ENCODE measurements at regions not wholly inside any gene's neighbourhood (a gene's known extent, or its start where the extent isn't known, plus 50 kb on each side); places are given as distances from the start of the nearest gene placed in this dataset.

GRCh38 chr1:98130408-98130807 lies 209.6 kb upstream of the DPYD start:
- Histone ChIP-seq H3K27ac (ENCODE audit: low read depth in 1 of 2, low read length in 1 of 2) (no peak overlapping the region), H3K36me3 (ENCODE audit: control insufficient read depth in 4 of 4, insufficient read depth in 4 of 4, low read length in 4 of 4) (no peaks in the 10 kb centered on the region), H3K4me1 (ENCODE audit: control insufficient read depth in 5 of 5, insufficient read depth in 5 of 5, low read length in 5 of 5) (peaks cover 0 to 7% (median 0%) of the 10 kb centered on the region in 5 donors), H3K9me3 (ENCODE audit: control insufficient read depth in 4 of 4, insufficient read depth in 3 of 4, low read length in 3 of 4) (no peaks in the 10 kb centered on the region), H3K4me3 (no peak overlapping the region), H3K27me3 (ENCODE audit: control insufficient read depth in 3 of 3, insufficient read depth in 3 of 3, low read length in 2 of 3) (no peaks in the 10 kb centered on the region), H3K9ac (ENCODE audit: insufficient read depth in 1 of 2, low read length in 2 of 2) (no peak overlapping the region)
- DNase-seq: no peak
- ATAC-seq (ENCODE audit: insufficient read depth, low FRiP score): no peak
- TF ChIP-seq, protein P1, sequence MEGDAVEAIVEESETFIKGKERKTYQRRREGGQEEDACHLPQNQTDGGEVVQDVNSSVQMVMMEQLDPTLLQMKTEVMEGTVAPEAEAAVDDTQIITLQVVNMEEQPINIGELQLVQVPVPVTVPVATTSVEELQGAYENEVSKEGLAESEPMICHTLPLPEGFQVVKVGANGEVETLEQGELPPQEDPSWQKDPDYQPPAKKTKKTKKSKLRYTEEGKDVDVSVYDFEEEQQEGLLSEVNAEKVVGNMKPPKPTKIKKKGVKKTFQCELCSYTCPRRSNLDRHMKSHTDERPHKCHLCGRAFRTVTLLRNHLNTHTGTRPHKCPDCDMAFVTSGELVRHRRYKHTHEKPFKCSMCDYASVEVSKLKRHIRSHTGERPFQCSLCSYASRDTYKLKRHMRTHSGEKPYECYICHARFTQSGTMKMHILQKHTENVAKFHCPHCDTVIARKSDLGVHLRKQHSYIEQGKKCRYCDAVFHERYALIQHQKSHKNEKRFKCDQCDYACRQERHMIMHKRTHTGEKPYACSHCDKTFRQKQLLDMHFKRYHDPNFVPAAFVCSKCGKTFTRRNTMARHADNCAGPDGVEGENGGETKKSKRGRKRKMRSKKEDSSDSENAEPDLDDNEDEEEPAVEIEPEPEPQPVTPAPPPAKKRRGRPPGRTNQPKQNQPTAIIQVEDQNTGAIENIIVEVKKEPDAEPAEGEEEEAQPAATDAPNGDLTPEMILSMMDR (IDR thresholded peaks at IDR 0.05; ENCODE audit: control extremely low read depth, extremely low read depth): no peak
- 47 to 81% methylated on average over 1 of the region's 1 CpG for WGBS, 2 donors

DNA sequence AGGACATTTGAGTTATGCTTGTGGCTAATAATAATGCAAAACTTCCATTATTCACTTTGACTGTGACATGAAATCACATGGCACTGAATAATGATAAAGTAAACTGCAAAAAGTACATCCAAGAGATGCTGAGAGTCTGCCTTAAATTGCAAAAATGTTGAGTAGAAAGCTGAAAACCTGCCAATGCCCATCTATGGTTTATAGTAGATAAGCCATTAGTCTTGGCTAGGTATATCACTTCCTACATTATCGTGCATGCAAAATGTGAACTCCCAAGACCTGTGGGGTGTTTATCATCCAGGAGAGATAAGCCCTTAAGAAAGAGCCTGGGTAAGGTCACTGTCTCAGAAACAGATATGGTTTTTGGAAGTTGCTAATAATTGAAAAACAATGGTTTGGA lies 208.7 kb upstream of the DPYD start:
- 65 to 81% methylated on average over 1 of the region's 1 CpG for WGBS, 2 donors
- DNase-seq: no peak

DNA sequence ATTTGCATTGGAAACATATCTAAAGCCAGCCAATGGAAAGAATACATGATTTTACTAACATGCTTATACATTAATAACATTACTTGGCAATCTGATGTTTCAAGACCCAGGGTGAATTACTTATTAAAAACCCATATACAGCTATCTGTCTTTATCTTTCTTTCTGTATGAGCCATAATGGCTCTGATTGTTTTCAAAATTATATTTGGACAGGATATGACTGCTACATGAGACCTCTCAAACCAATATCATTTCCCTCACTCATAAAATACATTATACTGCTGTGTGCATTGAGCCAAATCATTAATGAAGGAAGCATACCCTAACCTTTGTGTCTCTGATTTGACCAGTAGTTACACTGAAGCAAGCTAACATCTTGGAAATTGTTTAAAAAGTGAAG lies 205.9 kb upstream of the DPYD start:
- no peaks in the 10 kb centered on the region for H3K4me1 ChIP-seq (ENCODE audit: control insufficient read depth in 5 of 5, insufficient read depth in 5 of 5, low read length in 5 of 5)
- H3K27ac ChIP-seq (ENCODE audit: low read depth in 1 of 2, low read length in 1 of 2): no peak overlapping the region
- no peak overlapping the region for H3K4me3 ChIP-seq
- no peaks in the 10 kb centered on the region for H3K9me3 ChIP-seq (ENCODE audit: control insufficient read depth in 4 of 4, insufficient read depth in 3 of 4, low read length in 3 of 4)
- H3K27me3 ChIP-seq (ENCODE audit: control insufficient read depth in 3 of 3, insufficient read depth in 3 of 3, low read length in 2 of 3): no peaks in the 10 kb centered on the region
- TF ChIP-seq, protein P1 (IDR thresholded peaks at IDR 0.05; ENCODE audit: control extremely low read depth, extremely low read depth): no peak
- ATAC-seq (ENCODE audit: insufficient read depth, low FRiP score): no peak
- no peak for DNase-seq
- H3K36me3 ChIP-seq (ENCODE audit: control insufficient read depth in 4 of 4, insufficient read depth in 4 of 4, low read length in 4 of 4): no peaks in the 10 kb centered on the region
- no peak overlapping the region for H3K9ac ChIP-seq (ENCODE audit: insufficient read depth in 1 of 2, low read length in 2 of 2)

More for the DNA sequence above, 208.7 kb upstream of the DPYD start:
- Histone ChIP-seq H3K9me3 (ENCODE audit: control insufficient read depth in 4 of 4, insufficient read depth in 3 of 4, low read length in 3 of 4) (no peaks in the 10 kb centered on the region), H3K36me3 (ENCODE audit: control insufficient read depth in 4 of 4, insufficient read depth in 4 of 4, low read length in 4 of 4) (no peaks in the 10 kb centered on the region), H3K4me1 (ENCODE audit: control insufficient read depth in 5 of 5, insufficient read depth in 5 of 5, low read length in 5 of 5) (peaks cover 0 to 7% (median 0%) of the 10 kb centered on the region in 5 donors), H3K27me3 (ENCODE audit: control insufficient read depth in 3 of 3, insufficient read depth in 3 of 3, low read length in 2 of 3) (no peaks in the 10 kb centered on the region), H3K9ac (ENCODE audit: insufficient read depth in 1 of 2, low read length in 2 of 2) (no peak overlapping the region), H3K27ac (ENCODE audit: low read depth in 1 of 2, low read length in 1 of 2) (no peak overlapping the region), H3K4me3 (no peak overlapping the region)
- ATAC-seq (ENCODE audit: insufficient read depth, low FRiP score): no peak
- TF ChIP-seq, protein P1 (IDR thresholded peaks at IDR 0.05; ENCODE audit: control extremely low read depth, extremely low read depth): no peak

DNA sequence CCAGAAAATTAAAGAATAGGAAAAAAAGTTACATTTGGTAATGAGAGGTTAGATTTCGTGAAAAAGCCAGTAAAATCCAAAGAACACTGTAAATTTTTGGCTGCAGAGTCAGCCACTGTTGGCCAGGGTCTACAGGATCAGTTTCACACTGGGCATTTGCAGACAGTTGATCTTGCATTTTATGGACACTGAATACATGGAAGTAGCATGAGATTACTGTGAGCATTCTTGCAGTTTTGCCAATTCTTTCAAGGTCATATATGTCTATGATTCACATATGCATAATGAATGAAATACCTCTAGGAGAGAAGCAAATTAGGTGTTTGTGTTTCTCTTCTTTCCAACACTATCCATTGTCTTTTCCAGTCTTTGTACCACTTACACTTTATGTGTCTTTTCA lies 200.8 kb upstream of the DPYD start:
- no peak for DNase-seq
- H3K4me1 ChIP-seq (ENCODE audit: control insufficient read depth in 5 of 5, insufficient read depth in 5 of 5, low read length in 5 of 5): no peaks in the 10 kb centered on the region
- H3K9me3 ChIP-seq (ENCODE audit: control insufficient read depth in 4 of 4, insufficient read depth in 3 of 4, low read length in 3 of 4): no peaks in the 10 kb centered on the region
- no peak overlapping the region for H3K4me3 ChIP-seq
- H3K36me3 ChIP-seq (ENCODE audit: control insufficient read depth in 4 of 4, insufficient read depth in 4 of 4, low read length in 4 of 4): no peaks in the 10 kb centered on the region
- H3K27ac ChIP-seq (ENCODE audit: low read depth in 1 of 2, low read length in 1 of 2): no peak overlapping the region
- TF ChIP-seq, protein P1 (IDR thresholded peaks at IDR 0.05; ENCODE audit: control extremely low read depth, extremely low read depth): no peak
- WGBS, 2 donors: 0 to 27% methylated on average over 1 of the region's 1 CpG
- ATAC-seq (ENCODE audit: insufficient read depth, low FRiP score): no peak
- no peaks in the 10 kb centered on the region for H3K27me3 ChIP-seq (ENCODE audit: control insufficient read depth in 3 of 3, insufficient read depth in 3 of 3, low read length in 2 of 3)
- H3K9ac ChIP-seq (ENCODE audit: insufficient read depth in 1 of 2, low read length in 2 of 2): no peak overlapping the region
